Breast epithelium (tissue), 3 donors: ENCODE measurements at regions not wholly inside any gene's neighbourhood (a gene's known extent, or its start where the extent isn't known, plus 50 kb on each side); places are given as distances from the start of the nearest gene placed in this dataset.

Experiments
- CTCF ChIP-seq, 3 donors: fragments of 450-650 bp; IDR thresholded peaks; one replicate each; pipeline ENCODE4 v1.5.1; 2016 to 2017; ENCODE audit warnings: antibody characterized with exemption in 3 of 3, mild to moderate bottlenecking in 3 of 3, moderate library complexity in 3 of 3
- POLR2A ChIP-seq: fragments of 450-650 bp; IDR thresholded peaks from one replicate; pipeline ENCODE4 v1.6.1; 2016; ENCODE audit warnings: antibody characterized with exemption, mild to moderate bottlenecking, moderate library complexity
- POLR2AphosphoS5 ChIP-seq, 3 donors: sonication (generic); formaldehyde crosslinking; IDR thresholded peaks; one replicate each; pipeline ENCODE4 v1.6.1; 2017; ENCODE audit warnings: antibody characterized with exemption in 3 of 3

DNA sequence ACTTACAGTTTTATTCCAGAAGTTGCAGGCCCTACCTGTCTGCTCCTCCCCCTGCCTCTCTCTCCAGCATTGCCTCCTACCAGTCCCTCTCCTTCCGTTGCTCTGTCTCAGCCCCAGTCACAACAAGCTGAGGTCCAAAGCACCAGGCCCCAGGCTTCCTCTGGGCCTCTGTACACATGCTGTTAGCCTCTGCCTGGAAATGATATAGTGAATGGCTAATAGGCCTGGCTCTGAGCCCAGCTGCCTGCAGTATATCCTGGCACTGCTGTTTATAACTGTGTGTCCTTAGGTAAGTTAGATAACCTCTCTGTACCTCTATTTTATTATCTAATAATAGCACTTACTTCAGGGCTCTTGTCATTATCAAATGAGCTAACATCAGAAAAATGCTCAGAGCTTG lies 114.9 kb upstream of the PWP1 start:
- no peak for TF ChIP-seq CTCF (IDR thresholded peaks at IDR 0.05)
- no peak for TF ChIP-seq POLR2AphosphoS5 (IDR thresholded peaks at IDR 0.05)
- no peak for TF ChIP-seq POLR2A
